ES-I3 (cell line): ENCODE measurements at regions not wholly inside any gene's neighbourhood (a gene's known extent, or its start where the extent isn't known, plus 50 kb on each side); places are given as distances from the start of the nearest gene placed in this dataset.

Source experiments
- H3K36me3 ChIP-seq: 2 replicates; pipeline ENCODE4 v1.6.1; 2013; ENCODE audit warnings: mild to moderate bottlenecking, low read length, control low read depth, moderate library complexity; ENCODE audit not compliant: insufficient read depth
- H3K4me1 ChIP-seq: 2 replicates; pipeline ENCODE4 v1.6.1; 2013; ENCODE audit warnings: mild to moderate bottlenecking, control low read depth, low read length; ENCODE audit not compliant: insufficient read depth
- H3K9ac ChIP-seq: 2 replicates; pipeline ENCODE4 v1.6.1; 2013; ENCODE audit warnings: low read depth, mild to moderate bottlenecking, low read length, moderate library complexity
- H3K9me3 ChIP-seq: 2 replicates; pipeline ENCODE4 v1.6.1; 2013; ENCODE audit warnings: mild to moderate bottlenecking, low read length, moderate library complexity; ENCODE audit not compliant: control insufficient read depth, insufficient read depth

DNA sequence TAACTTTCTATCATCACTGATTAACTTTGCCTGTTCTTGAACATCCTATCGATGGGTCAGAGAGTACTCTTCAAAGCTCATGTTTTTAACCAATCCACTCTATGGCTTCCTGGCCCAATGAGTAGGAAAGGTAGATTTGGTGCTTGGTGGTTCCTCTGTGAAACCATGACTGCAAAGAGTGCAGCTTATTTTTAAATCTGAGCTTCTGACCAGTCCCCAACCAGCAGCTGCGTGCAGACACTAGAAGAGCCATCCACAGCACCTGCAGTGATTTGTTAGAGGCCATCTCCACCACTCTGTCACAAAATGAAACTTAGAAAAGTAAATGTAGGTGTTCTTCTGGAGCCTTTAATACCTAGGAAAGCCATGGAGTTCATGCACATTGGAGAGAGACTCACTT is 107.3 kb upstream of the WWC1 start:
- H3K36me3 ChIP-seq = no peaks in the 10 kb centered on the region
- no peaks in the 10 kb centered on the region for H3K9me3 ChIP-seq
- peaks cover 7% of the 10 kb centered on the region; the same call in 1 of the 2 replicates for H3K4me1 ChIP-seq
- no peak overlapping the region for H3K9ac ChIP-seq

DNA sequence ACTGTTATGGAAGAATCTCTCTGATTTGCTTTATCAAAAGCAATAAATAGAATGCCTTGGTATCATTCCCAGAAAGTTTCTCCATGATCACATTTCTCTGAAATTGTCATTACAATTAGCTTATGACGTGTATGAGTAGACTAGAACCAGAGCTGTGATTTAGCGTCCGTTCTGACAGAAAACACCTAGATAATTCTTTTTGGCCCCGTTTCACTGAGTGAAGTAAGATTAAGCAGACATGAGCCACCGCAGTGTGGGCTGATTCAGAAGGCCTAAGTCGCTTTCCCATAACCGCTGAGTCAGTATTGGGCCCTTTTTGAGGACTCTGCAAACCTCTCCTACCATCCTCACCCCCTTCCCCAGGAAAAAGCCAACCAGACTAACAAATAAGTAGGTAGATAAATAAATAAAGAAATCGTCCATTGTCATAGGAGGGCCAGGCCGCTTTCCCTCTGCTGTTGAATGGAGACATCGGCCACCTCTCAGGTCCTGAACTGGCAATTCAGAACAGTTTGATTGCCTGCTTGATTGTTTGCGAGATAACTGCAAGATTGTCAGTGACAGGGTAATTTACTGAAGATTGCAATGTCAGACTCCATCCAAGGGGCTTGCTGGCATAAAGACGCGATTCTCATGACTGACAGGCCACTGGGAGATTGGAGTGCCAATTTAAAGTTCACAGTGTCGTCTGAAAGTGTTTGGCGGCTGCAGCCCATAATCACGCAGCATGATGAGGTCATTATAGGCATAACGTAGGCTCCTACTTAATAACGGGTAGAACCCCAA is 105.0 kb upstream of the WWC1 start:
- H3K4me1 ChIP-seq = peaks cover 2% of the 10 kb centered on the region; the same call in 1 of the 2 replicates
- no peaks in the 10 kb centered on the region for H3K9me3 ChIP-seq
- H3K36me3 ChIP-seq = no peaks in the 10 kb centered on the region
- no peak overlapping the region for H3K9ac ChIP-seq

DNA sequence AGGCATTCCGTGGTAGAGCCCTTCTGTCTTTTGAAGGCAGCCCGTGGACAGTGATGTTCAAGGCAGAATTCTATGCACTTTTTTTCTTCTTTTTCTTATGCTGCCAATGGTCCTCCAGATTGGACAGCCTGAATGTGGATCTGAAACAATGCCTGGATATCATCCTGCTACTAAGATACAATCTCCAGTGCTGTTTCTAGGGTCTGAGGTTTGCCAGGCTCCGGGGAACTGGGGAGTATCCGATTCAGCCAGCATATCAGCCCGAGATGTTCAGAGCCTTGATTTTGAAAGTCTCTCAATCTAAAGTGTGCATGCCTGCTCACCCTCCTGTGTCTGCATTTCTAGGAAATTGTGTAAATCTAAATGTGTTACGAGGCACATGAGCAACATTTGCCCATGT is 103.8 kb upstream of the WWC1 start:
- Histone ChIP-seq H3K9ac (no peak overlapping the region), H3K9me3 (no peaks in the 10 kb centered on the region), H3K36me3 (no peaks in the 10 kb centered on the region), H3K4me1 (peaks cover 2% of the 10 kb centered on the region; the same call in 1 of the 2 replicates)

DNA sequence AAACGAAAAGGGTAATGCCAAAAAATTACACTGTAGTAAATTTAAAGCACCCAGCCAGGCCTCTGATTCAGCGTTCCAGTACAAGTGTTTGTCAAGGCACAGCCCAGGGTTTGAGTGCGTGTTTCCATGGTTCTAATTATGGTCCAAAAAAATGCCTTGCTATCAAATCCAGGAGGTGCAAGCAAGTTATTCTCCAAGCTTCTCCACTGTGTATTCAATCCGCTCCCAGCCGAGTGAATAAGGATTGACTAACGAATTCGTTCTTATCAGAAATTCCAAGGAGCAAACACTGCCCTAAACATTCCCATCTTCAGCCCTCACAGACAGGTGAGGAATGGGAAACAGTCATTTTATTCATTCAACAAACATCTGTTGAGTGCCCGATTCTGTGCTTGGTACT is 103.3 kb upstream of the WWC1 start:
- no peak overlapping the region for H3K9ac ChIP-seq
- no peaks in the 10 kb centered on the region for H3K9me3 ChIP-seq
- H3K4me1 ChIP-seq = peaks cover 2% of the 10 kb centered on the region; the same call in 1 of the 2 replicates
- no peaks in the 10 kb centered on the region for H3K36me3 ChIP-seq

DNA sequence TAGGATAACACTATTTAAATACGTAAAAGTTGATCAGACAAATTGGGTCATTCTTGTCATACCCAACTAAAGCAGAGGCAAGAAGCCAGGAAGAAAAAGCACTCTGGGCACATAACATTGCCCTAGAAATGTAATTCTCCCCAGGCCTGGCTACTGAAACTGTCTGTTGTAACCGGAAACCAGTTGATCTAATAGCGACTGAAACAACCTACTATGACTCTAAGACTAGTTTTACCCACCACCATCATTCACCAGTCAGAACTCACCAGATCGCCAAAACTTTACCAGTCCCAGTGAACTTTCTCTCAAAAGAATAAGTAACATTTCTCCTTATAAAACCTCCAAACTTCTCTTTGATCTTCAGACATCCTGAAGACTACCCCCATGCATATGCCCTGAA is 99.3 kb upstream of the WWC1 start:
- H3K9ac ChIP-seq = no peak overlapping the region
- H3K36me3 ChIP-seq = no peaks in the 10 kb centered on the region

DNA sequence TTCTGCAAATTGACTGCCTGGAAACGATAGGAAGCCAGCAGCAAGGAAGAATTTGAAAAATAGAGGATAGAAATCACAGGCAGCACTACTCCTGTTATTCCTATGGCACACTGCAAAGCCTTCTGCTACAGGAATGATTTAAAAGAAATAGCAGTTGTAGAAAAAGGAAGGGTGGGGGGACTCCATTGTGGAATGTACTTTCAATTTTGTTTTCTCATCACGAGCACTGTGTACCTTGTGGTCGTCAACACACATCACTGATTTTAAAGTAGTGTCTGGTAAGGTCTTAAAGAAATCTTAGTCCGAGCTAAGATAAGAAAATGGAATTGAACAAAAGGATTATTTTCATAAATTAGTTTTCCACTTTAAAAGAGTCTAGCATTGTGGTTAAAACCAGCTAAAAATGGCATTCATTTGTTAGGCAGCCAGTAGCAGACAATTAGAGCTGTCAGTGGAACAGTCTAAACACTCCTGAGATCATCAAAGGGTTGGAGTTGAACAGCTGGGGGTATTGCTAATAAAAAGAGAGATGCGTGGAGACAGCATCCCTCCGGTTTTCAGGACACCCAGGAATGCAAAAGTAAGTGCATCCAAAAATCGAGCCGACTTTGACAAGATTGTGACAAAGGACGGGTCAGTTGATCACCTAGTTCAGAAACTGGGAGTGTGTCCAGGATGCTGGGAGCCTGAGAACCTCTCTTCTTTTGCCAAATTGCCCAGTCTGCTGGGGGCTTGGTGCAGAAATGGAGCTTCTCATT is 97.8 kb upstream of the WWC1 start:
- Histone ChIP-seq H3K9ac (no peak overlapping the region), H3K9me3 (no peaks in the 10 kb centered on the region), H3K4me1 (no peaks in the 10 kb centered on the region), H3K36me3 (no peaks in the 10 kb centered on the region)

More for the DNA sequence above, 99.3 kb upstream of the WWC1 start:
- Histone ChIP-seq H3K9me3 (no peaks in the 10 kb centered on the region), H3K4me1 (no peaks in the 10 kb centered on the region)

DNA sequence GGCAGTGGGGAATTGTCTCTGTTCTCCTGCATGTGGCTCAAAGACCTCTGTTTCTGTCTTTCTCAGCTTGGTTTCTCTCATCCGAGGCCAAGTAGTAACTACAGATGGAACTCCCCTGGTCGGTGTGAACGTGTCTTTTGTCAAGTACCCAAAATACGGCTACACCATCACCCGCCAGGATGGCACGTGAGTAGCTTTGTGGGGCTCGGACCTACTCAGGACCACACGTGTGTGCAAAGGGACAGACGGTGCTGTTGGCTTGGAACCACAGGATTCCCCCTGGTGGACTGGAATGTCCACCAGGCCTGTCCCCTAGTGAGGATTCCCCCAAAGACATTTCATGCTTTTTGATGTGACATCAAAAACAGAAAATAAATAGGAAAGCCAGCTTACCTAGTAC is 96.3 kb upstream of the WWC1 start:
- H3K9ac ChIP-seq = no peak overlapping the region
- no peaks in the 10 kb centered on the region for H3K9me3 ChIP-seq
- no peaks in the 10 kb centered on the region for H3K36me3 ChIP-seq
- H3K4me1 ChIP-seq = no peaks in the 10 kb centered on the region

DNA sequence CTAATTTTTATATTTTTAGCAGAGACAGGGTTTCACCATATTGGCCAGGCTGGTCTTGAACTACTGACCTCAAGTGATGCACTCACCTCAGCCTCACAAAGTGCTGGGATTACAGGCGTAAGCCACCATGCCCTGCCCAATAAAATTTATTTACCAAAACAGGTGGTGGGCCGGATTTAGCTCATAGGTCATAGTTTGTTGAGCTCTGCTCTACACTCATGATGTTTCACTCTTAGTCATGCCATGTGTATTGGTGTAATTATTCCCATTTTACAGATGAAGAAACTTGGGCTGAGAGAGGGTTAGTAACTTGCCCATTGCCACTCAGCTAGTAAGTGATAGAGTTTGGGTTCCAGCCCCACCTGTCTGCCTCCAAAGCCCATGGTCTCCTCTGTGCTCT is 93.1 kb upstream of the WWC1 start:
- H3K36me3 ChIP-seq = no peaks in the 10 kb centered on the region
- H3K4me1 ChIP-seq = no peaks in the 10 kb centered on the region

DNA sequence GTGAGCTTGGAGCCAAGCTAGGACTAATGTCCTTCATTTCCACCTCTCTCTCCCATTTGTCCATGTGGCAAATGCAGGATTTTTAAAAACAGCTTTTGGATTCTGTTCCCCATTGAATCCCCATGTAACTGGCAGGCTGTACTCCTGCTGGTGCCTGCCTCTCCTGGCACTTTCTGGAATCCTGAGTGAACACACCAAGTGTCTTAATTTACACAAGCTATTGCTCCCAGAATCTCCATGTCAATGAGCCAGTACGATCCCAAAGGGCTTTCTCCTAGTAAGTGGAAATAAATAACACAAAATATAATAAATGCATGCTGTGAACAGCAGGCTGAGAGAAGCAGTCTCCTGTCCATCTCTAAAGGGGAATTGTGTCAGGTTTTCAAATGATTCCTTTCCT is 88.4 kb upstream of the WWC1 start:
- H3K4me1 ChIP-seq = peaks cover 11% of the 10 kb centered on the region
- H3K9ac ChIP-seq = no peak overlapping the region
- no peaks in the 10 kb centered on the region for H3K9me3 ChIP-seq
- H3K36me3 ChIP-seq = no peaks in the 10 kb centered on the region

More for the DNA sequence above, 93.1 kb upstream of the WWC1 start:
- no peak overlapping the region for H3K9ac ChIP-seq
- H3K9me3 ChIP-seq = no peaks in the 10 kb centered on the region

DNA sequence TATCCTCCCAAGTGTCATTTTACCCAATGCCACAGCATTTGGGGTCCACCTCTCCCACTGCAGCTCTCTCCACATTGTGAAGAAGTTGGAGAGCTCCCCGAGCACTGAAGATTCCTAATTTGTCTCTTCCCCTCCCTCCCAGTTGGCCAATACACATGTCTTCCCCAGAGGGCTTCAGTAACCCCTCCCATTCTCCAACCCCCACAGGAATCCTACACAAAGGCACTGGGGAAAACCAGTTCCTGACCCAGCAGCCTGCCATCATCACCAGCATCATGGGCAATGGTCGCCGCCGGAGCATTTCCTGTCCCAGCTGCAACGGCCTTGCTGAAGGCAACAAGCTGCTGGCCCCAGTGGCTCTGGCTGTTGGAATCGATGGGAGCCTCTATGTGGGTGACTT is 87.3 kb upstream of the WWC1 start:
- H3K4me1 ChIP-seq = peaks cover 17% of the 10 kb centered on the region
- H3K9ac ChIP-seq = no peak overlapping the region
- no peaks in the 10 kb centered on the region for H3K36me3 ChIP-seq
- H3K9me3 ChIP-seq = no peaks in the 10 kb centered on the region

DNA sequence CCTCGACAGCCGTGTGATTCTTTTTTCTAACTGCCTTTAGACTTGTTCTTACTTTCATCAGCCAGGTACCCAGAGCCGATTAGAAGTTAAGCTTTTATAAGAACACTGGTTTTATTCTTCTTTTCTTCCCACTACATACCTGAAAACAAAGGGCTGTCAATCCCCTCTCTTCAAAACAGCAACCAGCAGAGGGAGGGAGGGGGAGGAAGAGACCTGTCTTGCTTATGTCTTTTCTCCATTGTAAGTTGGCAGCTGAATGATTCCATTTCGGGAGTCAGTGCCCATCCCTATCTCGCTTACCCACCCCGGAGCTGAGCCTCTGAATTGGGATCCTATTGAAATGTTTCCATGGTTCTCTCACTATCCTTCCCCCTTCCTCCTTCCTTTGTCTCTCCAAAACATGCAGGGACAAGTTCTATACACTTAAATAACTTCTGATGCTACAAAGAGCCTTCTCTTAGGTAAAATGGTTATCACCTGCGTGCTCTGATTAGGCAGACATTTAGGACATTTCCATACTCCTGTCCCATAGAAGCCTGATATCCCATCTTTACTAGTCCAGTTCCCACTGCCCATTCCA is 83.9 kb upstream of the WWC1 start:
- Histone ChIP-seq H3K36me3 (no peaks in the 10 kb centered on the region), H3K4me1 (peaks cover 23% of the 10 kb centered on the region), H3K9ac (no peak overlapping the region), H3K9me3 (no peaks in the 10 kb centered on the region)

DNA sequence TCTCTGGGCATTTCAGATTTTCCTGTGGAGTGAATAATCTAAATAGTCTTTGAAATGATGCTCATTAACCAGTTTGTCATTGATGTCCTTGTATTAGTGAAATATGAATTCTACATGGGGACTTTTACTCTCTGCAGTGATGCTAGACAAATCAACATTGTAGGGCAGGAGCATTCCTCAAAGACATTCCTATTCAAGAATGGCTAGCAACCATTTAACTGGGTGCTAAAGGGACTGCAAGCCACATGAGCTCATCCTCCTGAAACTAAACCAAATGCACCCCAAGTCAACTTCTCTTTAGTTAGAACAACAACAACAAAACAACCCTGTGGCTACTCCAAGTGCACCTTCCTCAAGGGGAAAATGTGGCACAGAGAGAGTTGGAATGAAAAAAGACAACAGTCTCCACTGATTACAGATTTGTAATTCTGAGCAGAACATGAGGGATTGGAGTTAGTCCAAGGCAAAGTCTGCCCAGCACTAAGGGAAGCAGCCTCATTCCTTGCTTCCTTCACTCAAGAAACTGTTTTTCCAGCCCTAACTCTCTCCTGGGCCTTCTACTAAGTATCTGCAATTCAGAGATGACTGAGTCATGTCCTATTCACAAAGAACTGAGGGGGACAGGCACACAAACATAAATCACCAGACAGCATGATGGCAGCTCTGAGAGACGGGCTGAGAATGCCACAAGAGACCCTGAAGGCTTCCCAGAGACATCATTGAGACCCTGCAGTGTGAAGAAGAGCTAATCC is 82.0 kb upstream of the WWC1 start:
- H3K9me3 ChIP-seq = no peaks in the 10 kb centered on the region
- H3K9ac ChIP-seq = no peak overlapping the region
- peaks cover 23% of the 10 kb centered on the region for H3K4me1 ChIP-seq
- no peaks in the 10 kb centered on the region for H3K36me3 ChIP-seq

DNA sequence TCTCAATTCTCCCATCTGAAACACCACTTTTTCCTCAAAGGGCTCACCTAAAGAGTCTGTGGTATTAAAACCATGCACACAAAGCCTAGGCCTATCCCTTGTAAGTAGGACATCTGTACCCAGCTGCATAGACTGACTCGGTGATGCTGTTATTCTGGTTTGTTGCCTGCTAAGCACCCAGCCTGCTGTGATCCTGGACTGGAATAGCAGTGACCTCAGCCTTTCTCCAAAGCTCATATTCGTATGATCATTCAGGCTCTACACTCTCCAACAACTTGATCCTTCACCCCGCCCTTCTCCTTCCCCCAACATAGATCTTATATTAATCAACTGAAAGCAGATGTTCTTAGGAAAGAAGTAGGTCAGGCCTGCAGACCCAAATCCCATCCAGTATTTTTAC is 81.4 kb upstream of the WWC1 start:
- Histone ChIP-seq H3K36me3 (no peaks in the 10 kb centered on the region), H3K9me3 (no peaks in the 10 kb centered on the region), H3K9ac (no peak overlapping the region), H3K4me1 (peaks cover 23% of the 10 kb centered on the region)

DNA sequence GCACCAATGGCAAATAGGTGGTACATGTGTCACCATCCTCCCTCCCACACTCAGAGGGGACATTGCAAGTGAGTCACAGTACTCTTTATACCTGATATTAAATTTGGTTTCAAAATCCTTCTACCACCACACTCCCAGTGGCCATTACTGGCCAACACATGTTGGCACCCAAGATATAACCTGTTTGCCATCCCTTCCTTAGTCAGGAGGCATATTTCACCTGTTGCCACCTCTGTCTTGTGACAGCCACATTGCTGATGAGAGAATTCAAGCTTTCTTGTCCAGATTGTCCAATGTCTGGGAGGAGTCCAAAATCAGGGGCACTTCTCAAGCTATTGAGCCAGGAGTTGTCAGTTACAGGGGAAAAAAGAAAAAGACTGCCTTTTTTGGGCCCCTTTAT is 80.2 kb upstream of the WWC1 start:
- H3K4me1 ChIP-seq = peaks cover 31% of the 10 kb centered on the region
- no peaks in the 10 kb centered on the region for H3K9me3 ChIP-seq
- H3K36me3 ChIP-seq = no peaks in the 10 kb centered on the region
- H3K9ac ChIP-seq = no peak overlapping the region
